Activated CD4-positive, alpha-beta T cell treated with anti-CD3 and anti-CD28 coated beads, Interleukin-2, amount 10 ng/mL, durations not matched to agents 7 days and 5 days (primary cell): ENCODE measurements at regions not wholly inside any gene's neighbourhood (a gene's known extent, or its start where the extent isn't known, plus 50 kb on each side); places are given as distances from the start of the nearest gene placed in this dataset.

ENCODE experiments used
- CTCF ChIA-PET: fragments of 350-600 bp; sonication (Branson Sonifier 250); formaldehyde crosslinking; loops from one replicate; lab custom pipeline; 2021; ENCODE audit warnings: antibody characterized with exemption; lab: Charles Lee
- POLR2A ChIA-PET: fragments of 350-600 bp; sonication (Branson Sonifier 250); formaldehyde crosslinking; loops from one replicate; lab custom pipeline; 2021; ENCODE audit warnings: antibody characterized with exemption; lab: Charles Lee
- DNase-seq: peaks from one replicate; pipeline ENCODE4 v3.0.0-alpha.2; 2020
- H3K27ac Mint-ChIP-seq: one replicate; pipeline ENCODE4 v1.8.0; 2021; ENCODE audit warnings: mild to moderate bottlenecking, moderate library complexity, mixed read lengths
- H3K27me3 Mint-ChIP-seq: one replicate; pipeline ENCODE4 v1.8.0; 2021; ENCODE audit warnings: mixed read lengths
- H3K36me3 Mint-ChIP-seq: one replicate; pipeline ENCODE4 v1.8.0; 2021; ENCODE audit warnings: low read depth, mixed read lengths
- H3K4me1 Mint-ChIP-seq: one replicate; pipeline ENCODE4 v1.8.0; 2021; ENCODE audit warnings: mixed read lengths
- H3K4me3 Mint-ChIP-seq: one replicate; pipeline ENCODE4 v1.8.0; 2021; ENCODE audit warnings: mild to moderate bottlenecking, moderate library complexity, mixed read lengths
- H3K9me3 Mint-ChIP-seq: one replicate; pipeline ENCODE4 v1.8.0; 2021; ENCODE audit warnings: mixed read lengths

- H3K9me3 Mint-ChIP-seq = no peaks in the 10 kb centered on the region
- no peak overlapping the region for H3K27ac Mint-ChIP-seq
- no peaks in the 10 kb centered on the region for H3K36me3 Mint-ChIP-seq
- ChIA-PET POLR2A (no interaction called here), CTCF (no interaction called here)
- H3K4me3 Mint-ChIP-seq = no peak overlapping the region
- no peaks in the 10 kb centered on the region for H3K4me1 Mint-ChIP-seq
- no peaks in the 10 kb centered on the region for H3K27me3 Mint-ChIP-seq
- no peak for DNase-seq
Measured at GRCh38 chr18:41459656-41460055, 495.4 kb upstream of the PIK3C3 start.

- ChIA-PET POLR2A (no interaction called here), CTCF (no interaction called here)
- Mint-ChIP-seq H3K4me1 (no peaks in the 10 kb centered on the region), H3K27ac (no peak overlapping the region), H3K9me3 (no peaks in the 10 kb centered on the region), H3K27me3 (no peaks in the 10 kb centered on the region), H3K36me3 (no peaks in the 10 kb centered on the region), H3K4me3 (no peak overlapping the region)
- no peak for DNase-seq
Measured at GRCh38 chr18:41458376-41458775, 496.7 kb upstream of the PIK3C3 start.

GRCh38 chr18:41457765-41458326 is 497.2 kb upstream of the PIK3C3 start:
- Mint-ChIP-seq H3K27me3 (no peaks in the 10 kb centered on the region), H3K4me1 (no peaks in the 10 kb centered on the region), H3K36me3 (no peaks in the 10 kb centered on the region), H3K4me3 (no peak overlapping the region), H3K27ac (no peak overlapping the region), H3K9me3 (no peaks in the 10 kb centered on the region)
- DNase-seq = no peak
- ChIA-PET CTCF (no interaction called here), POLR2A (no interaction called here)

GRCh38 chr18:41456831-41457230 is 498.2 kb upstream of the PIK3C3 start:
- no peak for DNase-seq
- H3K4me3 Mint-ChIP-seq = no peak overlapping the region
- H3K4me1 Mint-ChIP-seq = no peaks in the 10 kb centered on the region
- H3K36me3 Mint-ChIP-seq = no peaks in the 10 kb centered on the region
- ChIA-PET CTCF (no interaction called here), POLR2A (no interaction called here)
- no peaks in the 10 kb centered on the region for H3K27me3 Mint-ChIP-seq
- H3K27ac Mint-ChIP-seq = no peak overlapping the region
- no peaks in the 10 kb centered on the region for H3K9me3 Mint-ChIP-seq

- DNase-seq = no peak
- ChIA-PET POLR2A (no interaction called here), CTCF (no interaction called here)
- Mint-ChIP-seq H3K4me1 (no peaks in the 10 kb centered on the region), H3K27me3 (no peaks in the 10 kb centered on the region), H3K9me3 (peaks cover 3% of the 10 kb centered on the region), H3K27ac (no peak overlapping the region), H3K4me3 (no peak overlapping the region), H3K36me3 (no peaks in the 10 kb centered on the region)
Measured at GRCh38 chr18:41449612-41450011, 505.4 kb upstream of the PIK3C3 start.

GRCh38 chr18:41444943-41445342 is 510.1 kb upstream of the PIK3C3 start:
- no peak overlapping the region for H3K27ac Mint-ChIP-seq
- no peak for DNase-seq
- POLR2A ChIA-PET = no interaction called here
- H3K9me3 Mint-ChIP-seq = peaks cover 3% of the 10 kb centered on the region
- CTCF ChIA-PET = no interaction called here
- H3K4me3 Mint-ChIP-seq = no peak overlapping the region
- H3K27me3 Mint-ChIP-seq = no peaks in the 10 kb centered on the region
- H3K4me1 Mint-ChIP-seq = no peaks in the 10 kb centered on the region
- no peaks in the 10 kb centered on the region for H3K36me3 Mint-ChIP-seq

GRCh38 chr18:41436772-41437171 is 518.3 kb upstream of the PIK3C3 start:
- no peak overlapping the region for H3K27ac Mint-ChIP-seq
- peaks cover 5% of the 10 kb centered on the region for H3K9me3 Mint-ChIP-seq
- H3K27me3 Mint-ChIP-seq = no peaks in the 10 kb centered on the region
- POLR2A ChIA-PET = no interaction called here
- DNase-seq = no peak
- no peak overlapping the region for H3K4me3 Mint-ChIP-seq
- H3K4me1 Mint-ChIP-seq = no peaks in the 10 kb centered on the region
- CTCF ChIA-PET = no interaction called here
- H3K36me3 Mint-ChIP-seq = no peaks in the 10 kb centered on the region

GRCh38 chr18:41418598-41418997 is 536.4 kb upstream of the PIK3C3 start:
- Mint-ChIP-seq H3K4me3 (no peak overlapping the region), H3K27ac (no peak overlapping the region), H3K4me1 (no peaks in the 10 kb centered on the region), H3K9me3 (no peaks in the 10 kb centered on the region), H3K27me3 (no peaks in the 10 kb centered on the region), H3K36me3 (no peaks in the 10 kb centered on the region)
- CTCF ChIA-PET = interaction anchor here (1.0 kb wide), 1 partner anchor 12 kb away, joined by 4 read pairs; no protein-coding TSS in a partner anchor
- no peak for DNase-seq
- POLR2A ChIA-PET = no interaction called here

- Mint-ChIP-seq H3K4me1 (no peaks in the 10 kb centered on the region), H3K27me3 (no peaks in the 10 kb centered on the region), H3K27ac (no peak overlapping the region), H3K4me3 (no peak overlapping the region), H3K9me3 (no peaks in the 10 kb centered on the region), H3K36me3 (no peaks in the 10 kb centered on the region)
- ChIA-PET POLR2A (no interaction called here), CTCF (no interaction called here)
- DNase-seq = no peak
Measured at GRCh38 chr18:41416044-41416443, 539.0 kb upstream of the PIK3C3 start.

- Mint-ChIP-seq H3K4me3 (no peak overlapping the region), H3K9me3 (peaks cover 2% of the 10 kb centered on the region), H3K4me1 (no peaks in the 10 kb centered on the region), H3K27ac (no peak overlapping the region), H3K27me3 (no peaks in the 10 kb centered on the region), H3K36me3 (no peaks in the 10 kb centered on the region)
- DNase-seq = no peak
- ChIA-PET CTCF (no interaction called here), POLR2A (no interaction called here)
Measured at GRCh38 chr18:41410006-41410405, 545.0 kb upstream of the PIK3C3 start.

- POLR2A ChIA-PET = no interaction called here
Measured at GRCh38 chr18:41406834-41407233, 548.2 kb upstream of the PIK3C3 start.

GRCh38 chr18:41396861-41397260 is 558.2 kb upstream of the PIK3C3 start:
- H3K4me1 Mint-ChIP-seq = no peaks in the 10 kb centered on the region
- H3K4me3 Mint-ChIP-seq = no peak overlapping the region
- DNase-seq = no peak
- no peaks in the 10 kb centered on the region for H3K36me3 Mint-ChIP-seq
- H3K27ac Mint-ChIP-seq = no peak overlapping the region
- H3K27me3 Mint-ChIP-seq = no peaks in the 10 kb centered on the region
- POLR2A ChIA-PET = no interaction called here
- CTCF ChIA-PET = no interaction called here
- no peaks in the 10 kb centered on the region for H3K9me3 Mint-ChIP-seq

More at GRCh38 chr18:41406834-41407233, 548.2 kb upstream of the PIK3C3 start:
- Mint-ChIP-seq H3K27me3 (no peaks in the 10 kb centered on the region), H3K4me1 (no peaks in the 10 kb centered on the region), H3K27ac (no peak overlapping the region), H3K4me3 (no peak overlapping the region), H3K36me3 (no peaks in the 10 kb centered on the region), H3K9me3 (peaks cover 2% of the 10 kb centered on the region)
- DNase-seq = no peak
- CTCF ChIA-PET = interaction anchor here (0.7 kb wide), 1 partner anchor 12 kb away, joined by 4 read pairs; no protein-coding TSS in a partner anchor

- no peak overlapping the region for H3K4me3 Mint-ChIP-seq
- POLR2A ChIA-PET = no interaction called here
- DNase-seq = no peak
- CTCF ChIA-PET = no interaction called here
- H3K4me1 Mint-ChIP-seq = no peaks in the 10 kb centered on the region
- no peak overlapping the region for H3K27ac Mint-ChIP-seq
- no peaks in the 10 kb centered on the region for H3K27me3 Mint-ChIP-seq
- no peaks in the 10 kb centered on the region for H3K36me3 Mint-ChIP-seq
- no peaks in the 10 kb centered on the region for H3K9me3 Mint-ChIP-seq
Measured at GRCh38 chr18:41396211-41396610, 558.8 kb upstream of the PIK3C3 start.

- Mint-ChIP-seq H3K27ac (no peak overlapping the region), H3K36me3 (no peaks in the 10 kb centered on the region), H3K27me3 (no peaks in the 10 kb centered on the region), H3K4me3 (no peak overlapping the region), H3K9me3 (no peaks in the 10 kb centered on the region), H3K4me1 (no peaks in the 10 kb centered on the region)
- ChIA-PET POLR2A (no interaction called here), CTCF (no interaction called here)
- DNase-seq = no peak
Measured at GRCh38 chr18:41395695-41396094, 559.3 kb upstream of the PIK3C3 start.
